ENCODE measurements at regions not wholly inside any gene's neighbourhood (a gene's known extent, or its start where the extent isn't known, plus 50 kb on each side); places are given as distances from the start of the nearest gene placed in this dataset.

DNA sequence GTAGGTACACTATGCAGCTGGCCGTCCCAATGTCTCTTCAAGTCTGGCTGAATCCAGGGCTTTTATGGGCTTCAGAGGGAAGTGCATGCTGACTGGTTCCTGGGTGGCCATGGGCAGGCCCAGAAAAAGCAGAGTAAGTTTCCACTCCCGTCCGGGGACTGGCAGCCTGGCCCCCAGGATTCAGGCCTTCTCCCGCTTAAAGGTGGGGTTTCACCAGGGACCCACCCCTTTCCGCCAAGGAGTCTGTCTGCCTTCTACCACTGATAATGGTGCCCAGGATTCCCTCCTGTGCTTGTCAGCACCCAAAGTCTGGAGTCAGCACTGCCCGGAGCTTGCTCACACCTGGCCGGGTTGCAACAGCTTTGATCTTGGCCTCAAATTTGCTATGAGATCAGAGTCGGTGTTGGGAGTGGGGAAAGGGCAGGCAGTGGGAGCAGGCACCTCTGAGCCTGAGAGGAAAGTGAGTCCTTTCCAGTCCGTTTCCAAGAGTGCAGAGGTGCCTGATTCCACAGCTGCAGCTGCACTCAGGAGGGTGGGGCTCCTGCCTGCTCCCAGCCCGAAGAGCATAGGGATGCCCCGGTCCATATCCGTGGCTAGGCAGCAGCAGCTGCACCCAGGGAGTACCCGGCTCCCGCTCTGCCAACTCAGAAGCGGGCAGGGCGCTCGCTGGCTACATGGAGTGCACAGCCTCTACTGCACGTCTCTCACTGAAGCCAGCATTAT, 1344.3 kb upstream of the ADGRL3 start:
- no peak for TF ChIP-seq POLR2AphosphoS5 (IDR thresholded peaks at IDR 0.05; ENCODE audit: insufficient read depth, low read depth, low read length)
- TF ChIP-seq, protein P1, sequence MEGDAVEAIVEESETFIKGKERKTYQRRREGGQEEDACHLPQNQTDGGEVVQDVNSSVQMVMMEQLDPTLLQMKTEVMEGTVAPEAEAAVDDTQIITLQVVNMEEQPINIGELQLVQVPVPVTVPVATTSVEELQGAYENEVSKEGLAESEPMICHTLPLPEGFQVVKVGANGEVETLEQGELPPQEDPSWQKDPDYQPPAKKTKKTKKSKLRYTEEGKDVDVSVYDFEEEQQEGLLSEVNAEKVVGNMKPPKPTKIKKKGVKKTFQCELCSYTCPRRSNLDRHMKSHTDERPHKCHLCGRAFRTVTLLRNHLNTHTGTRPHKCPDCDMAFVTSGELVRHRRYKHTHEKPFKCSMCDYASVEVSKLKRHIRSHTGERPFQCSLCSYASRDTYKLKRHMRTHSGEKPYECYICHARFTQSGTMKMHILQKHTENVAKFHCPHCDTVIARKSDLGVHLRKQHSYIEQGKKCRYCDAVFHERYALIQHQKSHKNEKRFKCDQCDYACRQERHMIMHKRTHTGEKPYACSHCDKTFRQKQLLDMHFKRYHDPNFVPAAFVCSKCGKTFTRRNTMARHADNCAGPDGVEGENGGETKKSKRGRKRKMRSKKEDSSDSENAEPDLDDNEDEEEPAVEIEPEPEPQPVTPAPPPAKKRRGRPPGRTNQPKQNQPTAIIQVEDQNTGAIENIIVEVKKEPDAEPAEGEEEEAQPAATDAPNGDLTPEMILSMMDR (IDR thresholded peaks at IDR 0.05; ENCODE audit: extremely low read depth in 1 of 2, insufficient read depth in 1 of 2, low read depth in 1 of 2, low read length in 2 of 2), result no peak
- TF ChIP-seq MAX (IDR thresholded peaks at IDR 0.05; ENCODE audit: insufficient read depth, insufficient read length), result no peak
- TF ChIP-seq POLR2A (IDR thresholded peaks at IDR 0.05; ENCODE audit: low read depth, low read length), result no peak
- TF ChIP-seq EZH2 (IDR thresholded peaks at IDR 0.05; ENCODE audit: borderline replicate concordance, low read depth, low read length, severe bottlenecking), result no peak
- TF ChIP-seq JUN (IDR thresholded peaks at IDR 0.05; ENCODE audit: borderline replicate concordance, insufficient read depth, insufficient read length, low read depth), result no peak
- no peak for TF ChIP-seq FOS (IDR thresholded peaks at IDR 0.05; ENCODE audit: borderline replicate concordance, insufficient read depth, low read length)
